Heart right ventricle (tissue), 16 donors: ENCODE measurements at regions not wholly inside any gene's neighbourhood (a gene's known extent, or its start where the extent isn't known, plus 50 kb on each side); places are given as distances from the start of the nearest gene placed in this dataset.

Experiments used
- ATAC-seq, 8 donors: fragments of 200-7000 bp; cut with Tn5 transposase; one replicate each; pipeline ENCODE4 v1.9.1; 2020; ENCODE audit warnings: mild to moderate bottlenecking in 8 of 8, moderate library complexity in 8 of 8, moderate number of reproducible peaks in 1 of 8
- DNase-seq, 2 donors: peaks; one replicate each; pipeline ENCODE4 v3.0.0-alpha.2; 2020
- H3K27ac ChIP-seq, 10 donors: fragments of 200-600 bp; sonication (generic) in 2 of 10; one replicate each; pipeline versions ENCODE4 v1.5.0 to v1.8.0; 2020 to 2022; ENCODE audit warnings: mild to moderate bottlenecking in 3 of 10
- H3K27me3 ChIP-seq, 7 donors: fragments of 200-600 bp; one replicate each; pipeline ENCODE4 v1.8.0; 2021 to 2022; ENCODE audit warnings: mild to moderate bottlenecking in 2 of 7
- H3K36me3 ChIP-seq, 9 donors: fragments of 200-600 bp; sonication (generic) in 1 of 9; one replicate each; pipeline versions ENCODE4 v1.5.0 to v1.8.0; 2020 to 2022; ENCODE audit warnings: mild to moderate bottlenecking in 2 of 9
- H3K4me1 ChIP-seq, 9 donors: fragments of 200-600 bp; sonication (generic) in 1 of 9; one replicate each; pipeline versions ENCODE4 v1.5.0 to v1.8.0; 2020 to 2022; ENCODE audit warnings: mild to moderate bottlenecking in 4 of 9
- H3K4me3 ChIP-seq, 10 donors: fragments of 200-600 bp; sonication (generic) in 2 of 10; one replicate each; pipeline versions ENCODE4 v1.5.0 to v1.8.0; 2020 to 2022; ENCODE audit warnings: mild to moderate bottlenecking in 7 of 10, moderate library complexity in 2 of 10
- H3K9me3 ChIP-seq, 11 donors: fragments of 200-600 bp in 10 of 11; sonication (generic) in 2 of 11; one replicate each; pipeline versions ENCODE4 v1.5.0 to v1.8.0; 2013 to 2022; ENCODE audit warnings: mild to moderate bottlenecking in 2 of 11, control low read depth in 1 of 11, moderate library complexity in 1 of 11
- CTCF ChIP-seq, 9 donors: fragments of 200-600 bp; sonication (generic) in 2 of 9; IDR thresholded peaks; one replicate each; pipeline versions ENCODE4 v1.5.0 to v1.8.0; 2021 to 2022; ENCODE audit warnings: antibody characterized with exemption in 9 of 9, mild to moderate bottlenecking in 5 of 9, moderate library complexity in 1 of 9
- WGBS, 2 donors: extraction: QIAGEN DNeasy Blood & Tissue Kit; methylation state at CpG; one replicate each; pipeline ENCODE4 v1.1.7; 2013; ENCODE audit warnings: inconsistent platforms in 1 of 2; 5-methylcytosine and 5-hydroxymethylcytosine counted together
- intact Hi-C, 10 donors: fragments of 100-400 bp; cut with DNase I; formaldehyde crosslinking; loops; one replicate each; pipeline versions ENCODE4 v1.11.1 to v1.14.2; 2022
- donor health status: Arrhythmogenic right ventricular cardiomyopathy.
- donor health status: ischemic (EF 13 %, LVEDD 7.1; RV severe dilation, severe dysfunction).
- donor health status: healthy with polysubstance abuse.
- donor health status: DM: no; HTN: yes; CAD: no.
- donor health status: DM: no; HTN: no; CAD: no.
- donor health status: ischemic (EF 25% LVEDD 6.9; RV normal size, moderate dysfunction).
- donor health status: ischemic (EF 25% LVEDD 5.7; RV mildly dilated, moderate dysfunction).
- donor health status: healthy.
- donor health status: DM: yes; HTN: yes; CAD: no.
- donor health status: Ischemic cardiomyopathy.
- donor health status: ischemic (EF 35%, LVEDD 5.7; RV mildly dilated, moderate dysfunction).
- donor health status: nonischemic (EF 11% LVEDD 7.7; RV severe dilation, severe dysfunction).
- donor health status: DM: yes; HTN: yes; CAD: no.
- donor health status: PGD.
- donor health status: ischemic (EF 29% LVEDD 5.4; RV normal size, mild dysfunction).
- donor health status: nonischemic (EF 23%, LVEDD 6.1; RV moderate dilation, normal function).

- ATAC-seq (no peak), DNase-seq (no peak)
- no peak for TF ChIP-seq CTCF (IDR thresholded peaks at IDR 0.05)
- no peaks in the 10 kb centered on the region for H3K4me1 ChIP-seq
- no peaks in the 10 kb centered on the region for H3K27me3 ChIP-seq
- H3K9me3 ChIP-seq, result peaks cover 0 to 11% (median 0%) of the 10 kb centered on the region in 11 donors
- intact Hi-C loops, result loop anchor here in 1 of 10 donors (10.0 kb wide), 1 partner anchor 61 kb away; no protein-coding TSS in a partner anchor
- H3K4me3 ChIP-seq, result no peak overlapping the region
- WGBS, 2 donors, result 64 to 70% methylated on average over 7 of the region's 7 CpGs
- no peak overlapping the region for H3K27ac ChIP-seq
- H3K36me3 ChIP-seq, result no peaks in the 10 kb centered on the region
These were observed 136.4 kb upstream of the NDN start for GRCh38 chr15:23823508-23823907.

- Histone ChIP-seq H3K9me3 (peaks cover 0 to 9% (median 0%) of the 10 kb centered on the region in 11 donors), H3K27me3 (no peaks in the 10 kb centered on the region), H3K36me3 (no peaks in the 10 kb centered on the region), H3K27ac (no peak overlapping the region), H3K4me1 (no peaks in the 10 kb centered on the region), H3K4me3 (no peak overlapping the region)
- ATAC-seq, result no peak
- no peak for DNase-seq
- 62 to 79% methylated on average over 1 of the region's 1 CpG for WGBS, 2 donors
- no peak for TF ChIP-seq CTCF (IDR thresholded peaks at IDR 0.05)
- intact Hi-C loops, result loop anchor here in 1 of 10 donors (10.0 kb wide), 1 partner anchor 56 kb away; no protein-coding TSS in a partner anchor
These were observed 141.7 kb upstream of the NDN start for GRCh38 chr15:23828786-23829185.

GRCh38 chr15:23835953-23836352 is 148.8 kb upstream of the NDN start:
- 83 to 85% methylated on average over 2 of the region's 2 CpGs for WGBS, 2 donors
- DNase-seq (no peak), ATAC-seq (no peak)

GRCh38 chr15:23839893-23840474 is 152.9 kb upstream of the NDN start:
- no peak for DNase-seq
- Histone ChIP-seq H3K27ac (no peak overlapping the region), H3K27me3 (no peaks in the 10 kb centered on the region), H3K36me3 (no peaks in the 10 kb centered on the region), H3K9me3 (peaks cover 0 to 17% (median 0%) of the 10 kb centered on the region in 11 donors), H3K4me3 (no peak overlapping the region), H3K4me1 (no peaks in the 10 kb centered on the region)
- no peak for ATAC-seq
- 43 to 46% methylated on average over 6 of the region's 6 CpGs for WGBS, 2 donors
- intact Hi-C loops, result no loop called here
- no peak for TF ChIP-seq CTCF (IDR thresholded peaks at IDR 0.05)

More at GRCh38 chr15:23835953-23836352, 148.8 kb upstream of the NDN start:
- H3K27ac ChIP-seq, result no peak overlapping the region
- peaks cover 0 to 16% (median 0%) of the 10 kb centered on the region in 11 donors for H3K9me3 ChIP-seq
- intact Hi-C loops, result no loop called here
- H3K27me3 ChIP-seq, result no peaks in the 10 kb centered on the region
- H3K4me1 ChIP-seq, result no peaks in the 10 kb centered on the region
- H3K36me3 ChIP-seq, result no peaks in the 10 kb centered on the region
- no peak overlapping the region for H3K4me3 ChIP-seq
- TF ChIP-seq CTCF (IDR thresholded peaks at IDR 0.05), result no peak
